HL-60 (cell line): ENCODE measurements at regions not wholly inside any gene's neighbourhood (a gene's known extent, or its start where the extent isn't known, plus 50 kb on each side); places are given as distances from the start of the nearest gene placed in this dataset.

ENCODE experiments used
- DNase-seq, 2 experiments: peaks; one replicate each; pipeline ENCODE4 v3.0.0-alpha.2; 2010 to 2020; ENCODE audit warnings: low read depth in 1 of 2, low spot score in 1 of 2
- H3K27ac ChIP-seq: fragments of 250-450 bp; sonication (Bioruptor Pico); replicated peaks from 2 replicates; pipeline ENCODE4 v1.5.1; 2020; ENCODE audit warnings: mild to moderate bottlenecking, moderate library complexity
- H3K27me3 ChIP-seq: fragments of 250-450 bp; sonication (Bioruptor Pico); 2 replicates; pipeline ENCODE4 v1.5.1; 2021; ENCODE audit warnings: mild to moderate bottlenecking, moderate library complexity; ENCODE audit not compliant: insufficient read depth, poor library complexity, severe bottlenecking
- H3K4me3 ChIP-seq: replicated peaks from 2 replicates; pipeline ENCODE4 v1.5.1; 2011; ENCODE audit warnings: mild to moderate bottlenecking, control low read depth, low read length; ENCODE audit not compliant: insufficient read depth
- GABPA ChIP-seq: IDR thresholded peaks from 2 replicates; pipeline ENCODE4 v1.6.1; 2012; ENCODE audit warnings: low read depth
- POLR2AphosphoS5 ChIP-seq: IDR thresholded peaks from 2 replicates; pipeline ENCODE4 v1.6.1; 2012; ENCODE audit warnings: low read depth
- SPI1 ChIP-seq: IDR thresholded peaks from 2 replicates; pipeline ENCODE4 v1.6.1; 2012; ENCODE audit warnings: low read depth, mild to moderate bottlenecking, borderline replicate concordance
- TF ChIP-seq, protein P1 (sequence below): IDR thresholded peaks from one replicate; pipeline ENCODE4 v1.5.1; 2011; ENCODE audit warnings: low read length, control low read depth, inconsistent platforms; ENCODE audit not compliant: insufficient read depth
- TF ChIP-seq, protein P2 (sequence below): IDR thresholded peaks from 2 replicates; pipeline ENCODE4 v1.6.1; 2012; ENCODE audit warnings: low read depth; ENCODE audit not compliant: insufficient replicate concordance

DNA sequence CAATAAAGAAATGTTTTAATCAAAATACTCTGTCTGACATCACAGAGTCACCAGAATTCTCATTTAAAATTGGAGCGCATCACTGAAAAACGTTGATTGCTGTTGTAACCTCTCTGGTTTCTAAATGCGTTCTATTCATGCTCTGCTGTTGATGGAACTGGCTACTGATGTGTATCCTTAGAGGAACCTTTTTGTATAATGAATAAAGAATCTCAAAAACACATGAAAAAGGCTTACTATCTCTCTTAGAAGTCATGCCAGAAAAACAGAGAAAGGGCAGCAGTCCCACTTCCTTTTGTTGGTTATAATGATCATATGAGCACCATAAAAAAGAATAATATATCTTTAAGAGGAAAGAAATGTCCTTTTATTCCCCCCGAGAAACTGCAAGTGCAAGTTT lies 615.5 kb downstream of the TLE1 start:
- TF ChIP-seq, protein P1, sequence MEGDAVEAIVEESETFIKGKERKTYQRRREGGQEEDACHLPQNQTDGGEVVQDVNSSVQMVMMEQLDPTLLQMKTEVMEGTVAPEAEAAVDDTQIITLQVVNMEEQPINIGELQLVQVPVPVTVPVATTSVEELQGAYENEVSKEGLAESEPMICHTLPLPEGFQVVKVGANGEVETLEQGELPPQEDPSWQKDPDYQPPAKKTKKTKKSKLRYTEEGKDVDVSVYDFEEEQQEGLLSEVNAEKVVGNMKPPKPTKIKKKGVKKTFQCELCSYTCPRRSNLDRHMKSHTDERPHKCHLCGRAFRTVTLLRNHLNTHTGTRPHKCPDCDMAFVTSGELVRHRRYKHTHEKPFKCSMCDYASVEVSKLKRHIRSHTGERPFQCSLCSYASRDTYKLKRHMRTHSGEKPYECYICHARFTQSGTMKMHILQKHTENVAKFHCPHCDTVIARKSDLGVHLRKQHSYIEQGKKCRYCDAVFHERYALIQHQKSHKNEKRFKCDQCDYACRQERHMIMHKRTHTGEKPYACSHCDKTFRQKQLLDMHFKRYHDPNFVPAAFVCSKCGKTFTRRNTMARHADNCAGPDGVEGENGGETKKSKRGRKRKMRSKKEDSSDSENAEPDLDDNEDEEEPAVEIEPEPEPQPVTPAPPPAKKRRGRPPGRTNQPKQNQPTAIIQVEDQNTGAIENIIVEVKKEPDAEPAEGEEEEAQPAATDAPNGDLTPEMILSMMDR, result no peak
- TF ChIP-seq POLR2AphosphoS5 (no peak), SPI1 (no peak), GABPA (no peak)
- TF ChIP-seq, protein P2, sequence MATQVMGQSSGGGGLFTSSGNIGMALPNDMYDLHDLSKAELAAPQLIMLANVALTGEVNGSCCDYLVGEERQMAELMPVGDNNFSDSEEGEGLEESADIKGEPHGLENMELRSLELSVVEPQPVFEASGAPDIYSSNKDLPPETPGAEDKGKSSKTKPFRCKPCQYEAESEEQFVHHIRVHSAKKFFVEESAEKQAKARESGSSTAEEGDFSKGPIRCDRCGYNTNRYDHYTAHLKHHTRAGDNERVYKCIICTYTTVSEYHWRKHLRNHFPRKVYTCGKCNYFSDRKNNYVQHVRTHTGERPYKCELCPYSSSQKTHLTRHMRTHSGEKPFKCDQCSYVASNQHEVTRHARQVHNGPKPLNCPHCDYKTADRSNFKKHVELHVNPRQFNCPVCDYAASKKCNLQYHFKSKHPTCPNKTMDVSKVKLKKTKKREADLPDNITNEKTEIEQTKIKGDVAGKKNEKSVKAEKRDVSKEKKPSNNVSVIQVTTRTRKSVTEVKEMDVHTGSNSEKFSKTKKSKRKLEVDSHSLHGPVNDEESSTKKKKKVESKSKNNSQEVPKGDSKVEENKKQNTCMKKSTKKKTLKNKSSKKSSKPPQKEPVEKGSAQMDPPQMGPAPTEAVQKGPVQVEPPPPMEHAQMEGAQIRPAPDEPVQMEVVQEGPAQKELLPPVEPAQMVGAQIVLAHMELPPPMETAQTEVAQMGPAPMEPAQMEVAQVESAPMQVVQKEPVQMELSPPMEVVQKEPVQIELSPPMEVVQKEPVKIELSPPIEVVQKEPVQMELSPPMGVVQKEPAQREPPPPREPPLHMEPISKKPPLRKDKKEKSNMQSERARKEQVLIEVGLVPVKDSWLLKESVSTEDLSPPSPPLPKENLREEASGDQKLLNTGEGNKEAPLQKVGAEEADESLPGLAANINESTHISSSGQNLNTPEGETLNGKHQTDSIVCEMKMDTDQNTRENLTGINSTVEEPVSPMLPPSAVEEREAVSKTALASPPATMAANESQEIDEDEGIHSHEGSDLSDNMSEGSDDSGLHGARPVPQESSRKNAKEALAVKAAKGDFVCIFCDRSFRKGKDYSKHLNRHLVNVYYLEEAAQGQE, result no peak
- Histone ChIP-seq H3K4me3 (no peak overlapping the region), H3K27me3 (no peaks in the 10 kb centered on the region), H3K27ac (no peak overlapping the region)
- no peak for DNase-seq

DNA sequence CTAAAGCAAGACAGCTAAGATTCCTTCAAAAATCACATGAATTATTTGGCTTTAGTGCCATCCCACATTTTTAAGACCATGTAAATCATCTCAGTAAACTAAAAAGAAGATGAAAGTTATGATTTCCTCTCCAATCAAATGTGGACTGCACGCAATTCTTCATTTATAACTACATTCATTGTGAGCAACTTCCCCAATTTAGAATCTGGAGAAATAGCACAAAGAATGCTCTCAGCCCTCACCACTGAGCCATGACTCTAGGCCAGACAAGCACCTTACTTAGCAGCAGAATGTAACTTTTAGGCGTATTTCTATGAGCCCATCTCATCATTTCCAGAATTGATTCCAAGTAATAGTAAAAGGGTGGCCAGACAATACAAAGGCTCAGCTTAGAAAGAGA lies 616.6 kb downstream of the TLE1 start:
- DNase-seq, result no peak
- Histone ChIP-seq H3K4me3 (no peak overlapping the region), H3K27me3 (no peaks in the 10 kb centered on the region), H3K27ac (no peak overlapping the region)
- TF ChIP-seq SPI1 (no peak), GABPA (no peak), POLR2AphosphoS5 (no peak)
- TF ChIP-seq, protein P2, result no peak

DNA sequence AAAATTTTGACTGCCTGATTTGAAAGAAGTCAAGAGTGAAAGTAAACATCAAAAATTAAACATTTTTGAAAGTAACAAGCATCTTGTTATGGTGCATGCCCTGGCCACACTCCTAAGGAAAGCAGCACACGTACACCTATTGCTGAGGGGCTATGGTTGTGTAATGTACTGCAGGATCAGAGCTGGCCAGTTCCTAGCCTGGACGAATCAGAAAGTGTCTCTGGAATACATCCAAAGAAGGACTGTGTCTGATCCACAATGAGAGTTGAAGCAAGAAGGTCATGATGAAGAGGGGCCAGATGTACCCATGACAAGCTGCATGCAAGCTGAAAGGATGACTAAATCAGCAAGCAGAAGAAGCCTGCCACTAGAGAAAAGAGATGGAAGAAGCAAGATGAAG lies 618.2 kb downstream of the TLE1 start:
- H3K27ac ChIP-seq, result no peak overlapping the region
- no peak for TF ChIP-seq SPI1
- TF ChIP-seq, protein P2, result no peak
- TF ChIP-seq, protein P1, result no peak
- TF ChIP-seq POLR2AphosphoS5, result no peak
- TF ChIP-seq GABPA, result no peak
- no peak for DNase-seq
- no peak overlapping the region for H3K4me3 ChIP-seq
- H3K27me3 ChIP-seq, result no peaks in the 10 kb centered on the region

DNA sequence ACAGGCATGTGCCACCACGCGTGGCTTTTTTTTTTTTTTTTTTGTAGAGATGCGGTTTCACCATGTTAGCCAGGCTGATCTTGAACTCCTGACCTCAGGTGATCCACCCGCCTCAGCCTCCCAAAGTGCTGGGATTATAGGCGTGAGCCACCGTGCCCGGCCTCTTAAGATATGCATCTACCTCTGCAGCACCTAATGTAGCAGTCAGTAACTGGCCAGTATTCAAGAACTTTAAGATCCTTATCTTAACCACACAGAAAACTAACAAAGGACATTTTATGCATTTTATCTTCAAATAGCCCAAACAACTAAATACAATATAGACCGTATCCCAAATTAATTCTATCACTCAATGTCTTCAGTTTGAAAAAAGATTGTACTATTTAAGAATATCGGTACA lies 618.7 kb downstream of the TLE1 start:
- Histone ChIP-seq H3K4me3 (no peak overlapping the region), H3K27ac (no peak overlapping the region), H3K27me3 (no peaks in the 10 kb centered on the region)
- no peak for TF ChIP-seq SPI1
- DNase-seq, result no peak
